Stomach smooth muscle (tissue), 2 donors: ENCODE measurements at regions not wholly inside any gene's neighbourhood (a gene's known extent, or its start where the extent isn't known, plus 50 kb on each side); places are given as distances from the start of the nearest gene placed in this dataset.
A peak's percentile ranks its signal among the peaks of the same experiment; 100 is the strongest.

Experiments used
- H3K27ac ChIP-seq: one replicate; pipeline ENCODE4 v1.7.0; 2013; ENCODE audit warnings: mild to moderate bottlenecking, low read length, inconsistent platforms
- H3K27me3 ChIP-seq, 2 donors: one replicate each; pipeline ENCODE4 v1.7.0; 2013; ENCODE audit warnings: low read length in 2 of 2; ENCODE audit not compliant: insufficient read depth in 2 of 2, control insufficient read depth in 1 of 2
- H3K36me3 ChIP-seq, 2 donors: one replicate each; pipeline ENCODE4 v1.7.0; 2013; ENCODE audit warnings: low read length in 2 of 2; ENCODE audit not compliant: control insufficient read depth in 2 of 2, insufficient read depth in 2 of 2
- H3K4me1 ChIP-seq: one replicate; pipeline ENCODE4 v1.7.0; 2013; ENCODE audit warnings: low read length; ENCODE audit not compliant: control insufficient read depth, insufficient read depth
- H3K4me3 ChIP-seq, 2 donors: one replicate each; pipeline ENCODE4 v1.7.0; 2013; ENCODE audit warnings: low read length in 2 of 2
- H3K9ac ChIP-seq, 2 donors: one replicate each; pipeline ENCODE4 v1.7.0; 2013; ENCODE audit warnings: low read length in 2 of 2, mild to moderate bottlenecking in 1 of 2
- H3K9me3 ChIP-seq, 2 donors: one replicate each; pipeline ENCODE4 v1.7.0; 2013; ENCODE audit warnings: low read length in 2 of 2; ENCODE audit not compliant: control insufficient read depth in 2 of 2
- donor health status: healthy.
- donor health status: Pancreatic carcinoma.

- H3K9ac ChIP-seq: no peak overlapping the region
- H3K27ac ChIP-seq: no peak overlapping the region
- no peaks in the 10 kb centered on the region for H3K36me3 ChIP-seq
- H3K9me3 ChIP-seq: no peaks in the 10 kb centered on the region
- no peaks in the 10 kb centered on the region for H3K4me1 ChIP-seq
- H3K27me3 ChIP-seq: no peaks in the 10 kb centered on the region
- no peak overlapping the region for H3K4me3 ChIP-seq
Measured at GRCh38 chr3:150357923-150358607, 50.0 kb upstream of the TSC22D2 start.

GRCh38 chr3:150357140-150357539 is 51.0 kb upstream of the TSC22D2 start:
- no peaks in the 10 kb centered on the region for H3K36me3 ChIP-seq
- H3K9me3 ChIP-seq: no peaks in the 10 kb centered on the region
- no peak overlapping the region for H3K4me3 ChIP-seq
- H3K27me3 ChIP-seq: no peaks in the 10 kb centered on the region
- H3K27ac ChIP-seq: no peak overlapping the region
- no peaks in the 10 kb centered on the region for H3K4me1 ChIP-seq
- H3K9ac ChIP-seq: no peak overlapping the region

- H3K36me3 ChIP-seq: no peaks in the 10 kb centered on the region
- no peaks in the 10 kb centered on the region for H3K27me3 ChIP-seq
- no peaks in the 10 kb centered on the region for H3K4me1 ChIP-seq
- H3K9me3 ChIP-seq: no peaks in the 10 kb centered on the region
- H3K9ac ChIP-seq: no peak overlapping the region
- no peak overlapping the region for H3K27ac ChIP-seq
- no peak overlapping the region for H3K4me3 ChIP-seq
Measured at GRCh38 chr3:150355574-150355973, 52.5 kb upstream of the TSC22D2 start.

- no peak overlapping the region for H3K27ac ChIP-seq
Measured at GRCh38 chr3:150352931-150353330, 55.2 kb upstream of the TSC22D2 start.

DNA sequence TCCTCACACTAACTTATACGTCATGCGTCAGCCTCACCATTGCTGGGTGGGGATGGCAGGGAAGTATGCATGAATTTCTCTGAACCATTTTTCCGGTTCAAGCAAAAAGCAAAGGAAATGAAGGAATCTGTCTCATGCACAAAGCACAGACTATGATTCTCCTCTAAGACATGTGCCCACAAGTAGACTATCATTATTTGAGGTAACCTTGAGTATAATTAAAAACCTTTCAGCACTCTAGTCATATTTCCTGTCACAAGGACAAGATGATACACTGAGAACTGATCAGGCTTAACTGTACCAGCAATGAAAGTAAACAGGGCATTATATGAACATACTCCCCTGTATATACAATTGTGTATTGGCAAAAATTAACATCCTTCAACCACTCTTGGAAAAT is 56.7 kb upstream of the TSC22D2 start:
- no peak overlapping the region for H3K9ac ChIP-seq

More at GRCh38 chr3:150352931-150353330, 55.2 kb upstream of the TSC22D2 start:
- Histone ChIP-seq H3K4me1 (peaks cover 11% of the 10 kb centered on the region), H3K27me3 (no peaks in the 10 kb centered on the region), H3K4me3 (no peak overlapping the region), H3K9ac (no peak overlapping the region), H3K9me3 (no peaks in the 10 kb centered on the region), H3K36me3 (no peaks in the 10 kb centered on the region)

GRCh38 chr3:150349314-150350097 is 58.6 kb upstream of the TSC22D2 start:
- Histone ChIP-seq H3K36me3 (no peaks in the 10 kb centered on the region), H3K9me3 (no peaks in the 10 kb centered on the region), H3K4me1 (peaks cover 20% of the 10 kb centered on the region), H3K27me3 (no peaks in the 10 kb centered on the region), H3K4me3 (no peak overlapping the region), H3K27ac (peak overlapping the region; percentile 4), H3K9ac (no peak overlapping the region)

More for the DNA sequence above, 56.7 kb upstream of the TSC22D2 start:
- no peaks in the 10 kb centered on the region for H3K36me3 ChIP-seq
- H3K4me3 ChIP-seq: no peak overlapping the region
- no peaks in the 10 kb centered on the region for H3K27me3 ChIP-seq
- peaks cover 20% of the 10 kb centered on the region for H3K4me1 ChIP-seq
- H3K9me3 ChIP-seq: no peaks in the 10 kb centered on the region
- H3K27ac ChIP-seq: no peak overlapping the region

DNA sequence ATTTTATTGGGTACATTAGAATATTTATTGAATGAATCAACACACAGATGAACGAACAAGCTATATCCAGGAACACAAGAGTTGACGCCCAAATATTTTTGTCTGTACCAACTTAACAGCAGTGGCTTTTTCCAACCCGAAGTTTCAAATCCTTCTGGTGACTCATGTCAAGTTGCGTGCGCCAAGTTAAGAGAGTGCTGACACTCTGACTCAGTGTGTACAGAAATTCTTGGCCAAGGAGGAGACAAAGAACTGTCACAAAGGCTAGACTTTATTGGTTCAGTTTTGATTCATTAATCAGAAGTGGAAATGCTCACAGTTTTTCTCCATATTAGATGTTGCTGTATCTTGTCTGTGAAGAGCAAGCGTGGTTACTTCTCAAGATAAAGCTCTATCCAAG is 59.6 kb upstream of the TSC22D2 start:
- Histone ChIP-seq H3K9me3 (no peaks in the 10 kb centered on the region), H3K36me3 (no peaks in the 10 kb centered on the region), H3K4me3 (no peak overlapping the region), H3K9ac (no peak overlapping the region), H3K27me3 (no peaks in the 10 kb centered on the region), H3K27ac (no peak overlapping the region), H3K4me1 (peaks cover 20% of the 10 kb centered on the region)

DNA sequence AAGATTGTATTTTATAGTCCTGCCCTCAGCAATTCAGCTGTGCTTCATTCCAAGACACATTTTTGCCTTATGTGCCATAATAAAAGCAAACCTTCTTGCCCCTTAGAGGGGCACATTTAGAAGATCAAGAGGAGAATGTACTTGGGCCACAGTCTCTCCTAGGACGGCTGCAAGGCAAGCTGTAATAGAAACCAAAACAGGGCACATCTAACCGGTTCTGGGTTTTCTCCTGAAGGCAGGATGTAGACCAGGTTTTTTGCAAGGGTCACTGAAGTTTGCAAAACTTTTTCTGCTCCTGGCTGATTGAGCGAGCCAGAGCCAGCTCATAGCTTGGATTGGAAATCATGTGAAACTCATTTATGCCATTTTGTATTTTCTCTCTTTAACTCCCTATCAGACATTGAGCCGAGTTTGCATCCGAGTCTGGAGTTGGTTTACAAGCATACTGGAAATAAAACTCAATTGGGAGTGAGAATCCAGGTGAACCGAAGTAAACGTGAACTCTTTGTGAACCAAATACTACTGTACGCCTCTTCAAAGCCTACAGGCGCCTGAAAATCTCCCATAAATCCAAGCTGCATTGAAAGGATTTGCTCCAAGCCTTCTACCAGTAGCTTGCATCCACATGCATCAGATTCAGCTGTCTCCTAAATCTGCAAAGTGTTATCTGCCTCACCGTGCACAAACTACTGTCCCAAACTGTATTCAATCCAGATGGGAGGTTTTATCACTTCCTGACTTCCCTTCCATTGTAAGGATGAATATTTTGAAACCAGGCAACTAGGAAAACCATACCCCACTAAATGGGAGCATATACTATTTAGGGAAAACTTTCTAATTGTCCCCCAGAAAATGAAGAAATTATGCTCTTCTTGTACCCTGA is 60.9 kb upstream of the TSC22D2 start:
- H3K4me1 ChIP-seq: peaks cover 20% of the 10 kb centered on the region
- H3K27ac ChIP-seq: peak overlapping the region; percentile 37
- H3K27me3 ChIP-seq: no peaks in the 10 kb centered on the region
- H3K36me3 ChIP-seq: no peaks in the 10 kb centered on the region
- H3K4me3 ChIP-seq: peak overlapping the region in 1 of 2 donors; percentile 52
- peak overlapping the region in 1 of 2 donors; percentile 6 for H3K9ac ChIP-seq
- H3K9me3 ChIP-seq: no peaks in the 10 kb centered on the region

DNA sequence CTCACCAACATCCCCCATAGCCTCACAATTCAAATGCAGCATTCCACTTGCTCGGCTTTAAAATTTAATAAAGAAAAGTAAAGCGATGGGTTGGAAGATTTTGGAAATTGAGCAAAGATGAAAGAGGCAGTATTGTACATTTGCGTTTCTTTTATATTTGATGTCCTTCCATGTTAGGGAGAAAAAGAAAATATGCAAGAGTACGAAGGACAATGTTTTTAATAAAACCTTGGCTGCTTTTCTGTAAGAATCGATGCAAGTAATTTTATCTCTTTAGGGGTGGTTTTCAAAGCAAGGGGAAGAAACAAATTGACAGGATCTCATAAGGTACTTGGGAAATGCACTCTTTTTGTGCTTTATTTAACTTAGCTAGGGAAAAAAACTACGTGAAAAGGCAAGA is 61.8 kb upstream of the TSC22D2 start:
- Histone ChIP-seq H3K27ac (no peak overlapping the region), H3K36me3 (no peaks in the 10 kb centered on the region), H3K4me3 (no peak overlapping the region), H3K4me1 (peaks cover 20% of the 10 kb centered on the region), H3K27me3 (no peaks in the 10 kb centered on the region), H3K9me3 (no peaks in the 10 kb centered on the region), H3K9ac (no peak overlapping the region)

DNA sequence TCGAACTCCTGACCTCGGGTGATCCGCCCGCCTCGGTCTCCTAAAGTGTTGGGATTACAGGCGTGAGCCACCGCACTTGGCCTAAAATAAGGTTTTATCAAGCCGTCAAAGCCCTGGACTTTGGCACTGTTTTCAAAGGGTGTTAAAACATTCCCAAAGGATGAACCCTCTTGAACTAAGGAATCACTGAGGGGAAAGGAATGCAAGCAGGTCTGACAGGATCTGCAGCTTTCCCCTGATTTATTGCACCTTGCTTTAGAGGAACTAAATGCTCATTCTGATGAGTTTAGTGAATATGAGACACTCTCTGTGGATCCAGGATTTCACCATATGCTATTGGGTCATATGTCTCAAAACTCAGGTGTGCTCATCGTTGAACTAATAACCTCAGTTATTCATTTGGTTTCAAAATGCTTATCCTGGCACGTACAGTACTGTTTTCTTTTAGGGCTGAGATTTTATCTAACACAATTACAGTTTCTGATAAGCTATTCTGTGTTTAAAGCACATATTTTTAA is 63.0 kb upstream of the TSC22D2 start:
- H3K27ac ChIP-seq: no peak overlapping the region
- H3K9ac ChIP-seq: no peak overlapping the region
- no peaks in the 10 kb centered on the region for H3K9me3 ChIP-seq
- H3K4me1 ChIP-seq: peaks cover 20% of the 10 kb centered on the region
- H3K4me3 ChIP-seq: no peak overlapping the region
- H3K27me3 ChIP-seq: no peaks in the 10 kb centered on the region
- H3K36me3 ChIP-seq: no peaks in the 10 kb centered on the region
